LNCaP clone FGC (cell line): ENCODE measurements at regions not wholly inside any gene's neighbourhood (a gene's known extent, or its start where the extent isn't known, plus 50 kb on each side); places are given as distances from the start of the nearest gene placed in this dataset.

Experiments
- DNase-seq: peaks from one replicate; pipeline ENCODE4 v3.0.0-alpha.2; 2011; ENCODE audit warnings: low read depth
- H3K4me3 ChIP-seq: 2 replicates; pipeline ENCODE4 v1.5.1; 2011; ENCODE audit warnings: mild to moderate bottlenecking, low read depth, low read length, control low read depth
- CTCF ChIP-seq: IDR thresholded peaks from 2 replicates; pipeline ENCODE4 v1.5.1; 2012; ENCODE audit warnings: mild to moderate bottlenecking; ENCODE audit not compliant: control insufficient read depth, insufficient read depth; ENCODE audit errors: extremely low read depth

GRCh38 chr11:130583801-130584211 is 135.4 kb downstream of the ADAMTS15 start:
- no peak for TF ChIP-seq CTCF
- no peak overlapping the region for H3K4me3 ChIP-seq
- no peak for DNase-seq

GRCh38 chr11:130585545-130585944 is 137.1 kb downstream of the ADAMTS15 start:
- DNase-seq: no peak
- no peak overlapping the region for H3K4me3 ChIP-seq
- no peak for TF ChIP-seq CTCF

- DNase-seq: no peak
- no peak for TF ChIP-seq CTCF
- no peak overlapping the region for H3K4me3 ChIP-seq
These were observed 139.2 kb downstream of the ADAMTS15 start for GRCh38 chr11:130587658-130588057.

- no peak for TF ChIP-seq CTCF
- no peak overlapping the region for H3K4me3 ChIP-seq
- DNase-seq: no peak
These were observed 140.0 kb downstream of the ADAMTS15 start for GRCh38 chr11:130588471-130588870.

- TF ChIP-seq CTCF: no peak
These were observed 143.6 kb downstream of the ADAMTS15 start for GRCh38 chr11:130592056-130592455.

GRCh38 chr11:130593064-130593463 is 144.6 kb downstream of the ADAMTS15 start:
- TF ChIP-seq CTCF: no peak
- no peak for DNase-seq
- no peak overlapping the region for H3K4me3 ChIP-seq

More at GRCh38 chr11:130592056-130592455, 143.6 kb downstream of the ADAMTS15 start:
- no peak for DNase-seq
- H3K4me3 ChIP-seq: no peak overlapping the region

DNA sequence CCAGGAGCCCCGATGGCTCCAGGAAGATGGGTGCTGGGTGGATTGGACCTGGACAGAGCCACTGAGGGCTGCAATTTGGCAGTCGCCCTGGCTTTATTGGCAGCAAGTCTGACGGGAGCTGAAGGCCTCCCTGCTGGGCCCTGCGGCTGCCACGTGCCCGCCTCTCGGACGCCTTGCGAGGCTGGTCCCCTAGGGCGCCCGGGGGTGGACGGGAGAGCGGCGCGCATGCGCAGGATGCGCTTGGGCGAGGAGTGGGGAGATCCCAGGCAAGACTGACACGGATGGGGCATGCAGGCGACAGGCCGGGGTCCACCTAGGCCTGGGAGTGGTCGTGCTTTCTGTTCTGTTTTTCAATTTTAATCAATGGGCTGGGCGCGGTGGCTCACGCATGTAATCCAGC is 150.0 kb downstream of the ADAMTS15 start:
- no peak for TF ChIP-seq CTCF
- H3K4me3 ChIP-seq: no peak overlapping the region
- no peak for DNase-seq
